HEK293 (cell line): ENCODE measurements at regions not wholly inside any gene's neighbourhood (a gene's known extent, or its start where the extent isn't known, plus 50 kb on each side); places are given as distances from the start of the nearest gene placed in this dataset.

Experiments
- CTCF ChIA-PET: fragments of 350-600 bp; formaldehyde crosslinking; extraction: SDS; loops from one replicate; lab custom pipeline; 2021; ENCODE audit warnings: antibody characterized with exemption; lab: Yijun Ruan, JAX
- POLR2A ChIA-PET: fragments of 300-600 bp; formaldehyde crosslinking; extraction: SDS; loops from one replicate; lab custom pipeline; 2020; ENCODE audit warnings: antibody characterized with exemption, inconsistent platforms; lab: Yijun Ruan, JAX
- H3K27ac ChIP-seq: fragments of 200-500 bp; sonication (Bioruptor generic); 2 replicates; pipeline ENCODE4 v1.5.1; 2014; ENCODE audit warnings: low read depth, low read length, control low read depth, inconsistent platforms; ENCODE audit errors: extremely low read depth
- H3K36me3 ChIP-seq, 2 experiments: fragments of 200-500 bp in 1 of 2; sonication (Bioruptor generic) in 1 of 2; 1 replicate in 1 of 2; 2 replicates in 1 of 2; pipeline ENCODE4 v1.5.1; 2014 to 2017; ENCODE audit warnings: inconsistent platforms in 2 of 2, low read length in 2 of 2; ENCODE audit not compliant: control insufficient read depth in 2 of 2, insufficient read depth in 1 of 2
- H3K4me1 ChIP-seq: fragments of 200-500 bp; sonication (Bioruptor generic); 2 replicates; pipeline ENCODE4 v1.5.1; 2014; ENCODE audit warnings: mild to moderate bottlenecking, low read length, inconsistent platforms; ENCODE audit not compliant: control insufficient read depth, insufficient read depth
- H3K4me3 ChIP-seq: 2 replicates; pipeline ENCODE4 v1.5.1; 2011; ENCODE audit warnings: low read depth, mild to moderate bottlenecking, control low read depth, low read length, moderate library complexity
- H3K9me3 ChIP-seq: fragments of 200-500 bp; sonication (Bioruptor generic); 2 replicates; pipeline ENCODE4 v1.5.1; 2014; ENCODE audit warnings: low read depth, low read length, inconsistent platforms; ENCODE audit not compliant: control insufficient read depth, insufficient read depth
- BCL6B ChIP-seq: fragments of 450-650 bp; formaldehyde crosslinking; IDR thresholded peaks from 2 replicates; pipeline ENCODE4 v1.5.1; 2017; ENCODE audit warnings: missing biosample characterization, missing genetic modification characterization
- GLIS2 ChIP-seq: fragments of 450-650 bp; formaldehyde crosslinking; IDR thresholded peaks from 2 replicates; pipeline ENCODE4 v1.5.1; 2016; ENCODE audit warnings: missing biosample characterization, missing genetic modification characterization
- IKZF3 ChIP-seq: fragments of 450-650 bp; IDR thresholded peaks from 2 replicates; pipeline ENCODE4 v1.5.0; 2018; ENCODE audit warnings: missing biosample characterization, mild to moderate bottlenecking, missing genetic modification characterization, moderate library complexity
- KLF10 ChIP-seq: fragments of 450-650 bp; IDR thresholded peaks from 2 replicates; pipeline ENCODE4 v1.5.1; 2018; ENCODE audit warnings: missing biosample characterization, mild to moderate bottlenecking, missing genetic modification characterization
- KLF17 ChIP-seq: fragments of 450-650 bp; formaldehyde crosslinking; IDR thresholded peaks from 2 replicates; pipeline ENCODE4 v1.5.1; 2016; ENCODE audit warnings: missing biosample characterization, missing genetic modification characterization
- KLF8 ChIP-seq: fragments of 450-650 bp; formaldehyde crosslinking; IDR thresholded peaks from 2 replicates; pipeline ENCODE4 v1.5.1; 2016; ENCODE audit warnings: missing biosample characterization, missing genetic modification characterization
- MEIS1 ChIP-seq: sonication (generic); formaldehyde crosslinking; IDR thresholded peaks from 2 replicates; pipeline ENCODE4 v1.8.1; 2022; ENCODE audit warnings: missing genetic modification reagents, mild to moderate bottlenecking, borderline replicate concordance
- PBX3 ChIP-seq: sonication (generic); formaldehyde crosslinking; IDR thresholded peaks from 2 replicates; pipeline ENCODE4 v1.8.1; 2022; ENCODE audit warnings: mild to moderate bottlenecking, moderate library complexity, missing genetic modification reagents
- WT1 ChIP-seq: fragments of 450-650 bp; formaldehyde crosslinking; IDR thresholded peaks from 2 replicates; pipeline ENCODE4 v1.5.1; 2016; ENCODE audit warnings: missing biosample characterization, missing genetic modification characterization
- ZBTB20 ChIP-seq: fragments of 450-650 bp; formaldehyde crosslinking; IDR thresholded peaks from 2 replicates; pipeline ENCODE4 v1.5.1; 2016; ENCODE audit warnings: missing biosample characterization, missing genetic modification characterization
- ZBTB48 ChIP-seq: fragments of 450-650 bp; formaldehyde crosslinking; IDR thresholded peaks from 2 replicates; pipeline ENCODE4 v1.5.1; 2016; ENCODE audit warnings: missing biosample characterization, missing genetic modification characterization
- ZIC2 ChIP-seq: fragments of 450-650 bp; formaldehyde crosslinking; IDR thresholded peaks from 2 replicates; pipeline ENCODE4 v1.5.1; 2016; ENCODE audit warnings: missing biosample characterization, missing genetic modification characterization
- ZNF157 ChIP-seq: fragments of 450-650 bp; formaldehyde crosslinking; IDR thresholded peaks from 2 replicates; pipeline ENCODE4 v1.5.1; 2016; ENCODE audit warnings: missing biosample characterization, missing genetic modification characterization
- ZNF184 ChIP-seq: fragments of 450-650 bp; IDR thresholded peaks from 2 replicates; pipeline ENCODE4 v1.5.1; 2018; ENCODE audit warnings: missing biosample characterization, mild to moderate bottlenecking, missing genetic modification characterization
- ZNF529 ChIP-seq: fragments of 450-650 bp; formaldehyde crosslinking; IDR thresholded peaks from 2 replicates; pipeline ENCODE4 v1.5.1; 2017; ENCODE audit warnings: missing genetic modification characterization, missing biosample characterization; ENCODE audit not compliant: insufficient replicate concordance
- ZNF600 ChIP-seq: fragments of 450-650 bp; formaldehyde crosslinking; IDR thresholded peaks from 2 replicates; pipeline ENCODE4 v1.5.1; 2016; ENCODE audit warnings: missing biosample characterization, missing genetic modification characterization
- ZNF629 ChIP-seq: fragments of 450-650 bp; formaldehyde crosslinking; IDR thresholded peaks from 2 replicates; pipeline ENCODE4 v1.5.1; 2017; ENCODE audit warnings: missing biosample characterization, missing genetic modification characterization
- ZNF654 ChIP-seq: fragments of 450-650 bp; formaldehyde crosslinking; IDR thresholded peaks from 2 replicates; pipeline ENCODE4 v1.5.1; 2016; ENCODE audit warnings: low read depth, missing biosample characterization, missing genetic modification characterization
- ZNF768 ChIP-seq: fragments of 450-650 bp; formaldehyde crosslinking; IDR thresholded peaks from 2 replicates; pipeline ENCODE4 v1.5.1; 2018; ENCODE audit warnings: missing biosample characterization, mild to moderate bottlenecking, missing genetic modification characterization
- TF ChIP-seq, protein P1 (sequence below): fragments of 450-650 bp; formaldehyde crosslinking; optimal IDR thresholded peaks from 2 replicates; pipeline ENCODE3; 2016; ENCODE audit warnings: missing biosample characterization, mild to moderate bottlenecking, missing genetic modification characterization
- TF ChIP-seq, protein P2 (sequence below): fragments of 450-650 bp; formaldehyde crosslinking; IDR thresholded peaks from 2 replicates; pipeline ENCODE4 v1.5.1; 2016; ENCODE audit warnings: missing biosample characterization, missing genetic modification characterization
- TF ChIP-seq, protein P3 (sequence below): fragments of 450-650 bp; formaldehyde crosslinking; IDR thresholded peaks from 2 replicates; pipeline ENCODE4 v1.5.1; 2016; ENCODE audit warnings: missing biosample characterization, missing genetic modification characterization

GRCh38 chr3:115388811-115389210 lies 234.5 kb upstream of the GAP43 start (continued):
- TF ChIP-seq BCL6B (tag by site-specific recombination) (no peak), MEIS1 (CRISPR knock-in tag) (no peak), ZNF529 (tag by site-specific recombination) (no peak), ZBTB20 (tag by site-specific recombination) (no peak), IKZF3 (tag by site-specific recombination) (no peak), ZBTB48 (tag by site-specific recombination) (no peak), KLF17 (tag by site-specific recombination) (no peak)

DNA sequence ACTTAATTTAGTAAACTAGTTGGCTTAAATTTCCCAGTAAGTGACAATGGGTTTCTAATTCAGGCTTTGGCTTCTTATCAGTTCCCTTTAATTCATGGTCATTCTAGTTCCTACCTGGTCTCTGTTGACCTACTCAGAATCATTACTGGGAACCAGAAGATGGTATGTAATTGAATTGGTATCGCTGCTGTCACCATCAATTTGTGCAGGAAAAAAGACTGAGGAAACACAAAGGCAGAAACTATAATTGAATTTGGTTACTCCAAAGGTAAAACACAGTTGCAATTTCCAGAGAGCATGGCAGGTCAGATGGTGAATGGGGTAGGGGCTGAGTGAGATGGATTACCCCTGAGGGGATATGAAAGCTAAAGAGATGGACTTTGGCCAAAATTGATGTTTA lies 226.5 kb upstream of the GAP43 start:
- no peaks in the 10 kb centered on the region for H3K9me3 ChIP-seq
- ChIA-PET CTCF (no interaction called here), POLR2A (no interaction called here)
- no peak overlapping the region for H3K4me3 ChIP-seq
- no peaks in the 10 kb centered on the region for H3K4me1 ChIP-seq
- no peak overlapping the region for H3K27ac ChIP-seq
- no peaks in the 10 kb centered on the region for H3K36me3 ChIP-seq
- no peak for TF ChIP-seq IKZF3 (tag by site-specific recombination)
- no peak for TF ChIP-seq ZNF768 (tag by site-specific recombination)
- TF ChIP-seq ZNF600 (tag by site-specific recombination): no peak
- no peak for TF ChIP-seq KLF10
- TF ChIP-seq WT1 (tag by site-specific recombination): no peak
- TF ChIP-seq PBX3 (CRISPR knock-in tag): no peak
- no peak for TF ChIP-seq ZBTB20 (tag by site-specific recombination)
- no peak for TF ChIP-seq KLF8 (tag by site-specific recombination)
- TF ChIP-seq, protein P1, sequence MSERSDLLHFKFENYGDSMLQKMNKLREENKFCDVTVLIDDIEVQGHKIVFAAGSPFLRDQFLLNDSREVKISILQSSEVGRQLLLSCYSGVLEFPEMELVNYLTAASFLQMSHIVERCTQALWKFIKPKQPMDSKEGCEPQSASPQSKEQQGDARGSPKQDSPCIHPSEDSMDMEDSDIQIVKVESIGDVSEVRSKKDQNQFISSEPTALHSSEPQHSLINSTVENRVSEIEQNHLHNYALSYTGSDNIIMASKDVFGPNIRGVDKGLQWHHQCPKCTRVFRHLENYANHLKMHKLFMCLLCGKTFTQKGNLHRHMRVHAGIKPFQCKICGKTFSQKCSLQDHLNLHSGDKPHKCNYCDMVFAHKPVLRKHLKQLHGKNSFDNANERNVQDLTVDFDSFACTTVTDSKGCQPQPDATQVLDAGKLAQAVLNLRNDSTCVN: no peak
- no peak for TF ChIP-seq ZNF157
- TF ChIP-seq ZNF629: no peak
- TF ChIP-seq ZNF184: no peak
- no peak for TF ChIP-seq ZIC2 (tag by site-specific recombination)
- TF ChIP-seq GLIS2 (tag by site-specific recombination): no peak
- TF ChIP-seq, protein P2, sequence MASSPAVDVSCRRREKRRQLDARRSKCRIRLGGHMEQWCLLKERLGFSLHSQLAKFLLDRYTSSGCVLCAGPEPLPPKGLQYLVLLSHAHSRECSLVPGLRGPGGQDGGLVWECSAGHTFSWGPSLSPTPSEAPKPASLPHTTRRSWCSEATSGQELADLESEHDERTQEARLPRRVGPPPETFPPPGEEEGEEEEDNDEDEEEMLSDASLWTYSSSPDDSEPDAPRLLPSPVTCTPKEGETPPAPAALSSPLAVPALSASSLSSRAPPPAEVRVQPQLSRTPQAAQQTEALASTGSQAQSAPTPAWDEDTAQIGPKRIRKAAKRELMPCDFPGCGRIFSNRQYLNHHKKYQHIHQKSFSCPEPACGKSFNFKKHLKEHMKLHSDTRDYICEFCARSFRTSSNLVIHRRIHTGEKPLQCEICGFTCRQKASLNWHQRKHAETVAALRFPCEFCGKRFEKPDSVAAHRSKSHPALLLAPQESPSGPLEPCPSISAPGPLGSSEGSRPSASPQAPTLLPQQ (tag by site-specific recombination): no peak
- no peak for TF ChIP-seq ZNF654 (tag by site-specific recombination)
- TF ChIP-seq, protein P3, sequence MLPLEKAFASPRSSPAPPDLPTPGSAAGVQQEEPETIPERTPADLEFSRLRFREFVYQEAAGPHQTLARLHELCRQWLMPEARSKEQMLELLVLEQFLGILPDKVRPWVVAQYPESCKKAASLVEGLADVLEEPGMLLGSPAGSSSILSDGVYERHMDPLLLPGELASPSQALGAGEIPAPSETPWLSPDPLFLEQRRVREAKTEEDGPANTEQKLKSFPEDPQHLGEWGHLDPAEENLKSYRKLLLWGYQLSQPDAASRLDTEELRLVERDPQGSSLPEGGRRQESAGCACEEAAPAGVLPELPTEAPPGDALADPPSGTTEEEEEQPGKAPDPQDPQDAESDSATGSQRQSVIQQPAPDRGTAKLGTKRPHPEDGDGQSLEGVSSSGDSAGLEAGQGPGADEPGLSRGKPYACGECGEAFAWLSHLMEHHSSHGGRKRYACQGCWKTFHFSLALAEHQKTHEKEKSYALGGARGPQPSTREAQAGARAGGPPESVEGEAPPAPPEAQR: no peak
